ENCODE measurements at regions not wholly inside any gene's neighbourhood (a gene's known extent, or its start where the extent isn't known, plus 50 kb on each side); places are given as distances from the start of the nearest gene placed in this dataset.

DNA sequence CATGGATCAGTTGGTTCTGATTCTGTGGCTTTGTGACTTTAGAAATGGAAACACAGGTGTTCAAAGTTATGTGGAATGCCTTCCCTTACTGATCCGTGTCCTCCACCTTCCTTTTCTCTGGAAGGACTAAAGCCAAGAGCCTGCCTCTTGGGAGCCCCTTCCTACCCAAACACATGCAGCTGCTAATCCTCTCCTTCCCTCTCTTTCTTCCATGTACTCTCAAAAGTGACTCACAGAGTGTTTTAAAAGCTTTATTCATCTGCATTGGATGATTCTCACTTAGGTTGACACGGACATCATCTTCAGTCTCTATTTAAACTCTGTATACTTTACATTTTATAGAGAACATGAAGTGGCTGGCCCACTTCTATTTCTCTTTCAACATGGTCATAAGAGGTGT, 856.5 kb upstream of the ARPP21 start:
- TF ChIP-seq TCF7 (CRISPR knock-in tag; IDR thresholded peaks at IDR 0.05; ENCODE audit: low read depth) (no peak), CTCF (IDR thresholded peaks at IDR 0.05) (no peak), TEAD1 (CRISPR knock-in tag; IDR thresholded peaks at IDR 0.05) (no peak)
- TF ChIP-seq, protein P1, sequence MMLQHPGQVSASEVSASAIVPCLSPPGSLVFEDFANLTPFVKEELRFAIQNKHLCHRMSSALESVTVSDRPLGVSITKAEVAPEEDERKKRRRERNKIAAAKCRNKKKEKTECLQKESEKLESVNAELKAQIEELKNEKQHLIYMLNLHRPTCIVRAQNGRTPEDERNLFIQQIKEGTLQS (CRISPR knock-in tag; conservative IDR thresholded peaks at IDR 0.05), result no peak

Measured in WTC11 (cell line).